Fibroblast of peridontal ligament (primary cell): ENCODE measurements at regions not wholly inside any gene's neighbourhood (a gene's known extent, or its start where the extent isn't known, plus 50 kb on each side); places are given as distances from the start of the nearest gene placed in this dataset.

Source experiments
- DNase-seq: peaks from one replicate; pipeline ENCODE4 v3.0.0-alpha.2; 2010; ENCODE audit errors: extremely low read depth

- peak; percentile 57 for DNase-seq
These were observed 235.0 kb upstream of the PRDM1 start for GRCh38 chr6:105851113-105851580.

GRCh38 chr6:105850261-105851112 is 235.6 kb upstream of the PRDM1 start:
- DNase-seq: no peak

- DNase-seq: peak; percentile 29
These were observed 236.4 kb upstream of the PRDM1 start for GRCh38 chr6:105849746-105850145.

- DNase-seq: no peak
These were observed 238.7 kb upstream of the PRDM1 start for GRCh38 chr6:105847433-105847832.

GRCh38 chr6:105844275-105844883 is 241.8 kb upstream of the PRDM1 start:
- DNase-seq: no peak

GRCh38 chr6:105839266-105839665 is 246.9 kb upstream of the PRDM1 start:
- peak; percentile 70 for DNase-seq

GRCh38 chr6:105838171-105838570 is 248.0 kb upstream of the PRDM1 start:
- DNase-seq: peak; percentile 96

- no peak for DNase-seq
These were observed 249.2 kb upstream of the PRDM1 start for GRCh38 chr6:105836889-105837288.

GRCh38 chr6:105836379-105836778 is 249.8 kb upstream of the PRDM1 start:
- DNase-seq: no peak

- DNase-seq: peak; percentile 26
These were observed 250.8 kb upstream of the PRDM1 start for GRCh38 chr6:105835373-105835772.

GRCh38 chr6:105833959-105834947 is 251.9 kb upstream of the PRDM1 start:
- DNase-seq: no peak

- no peak for DNase-seq
These were observed 253.8 kb upstream of the PRDM1 start for GRCh38 chr6:105832313-105832761.

- DNase-seq: no peak
These were observed 254.6 kb upstream of the PRDM1 start for GRCh38 chr6:105831311-105832097.

- DNase-seq: no peak
These were observed 260.9 kb upstream of the PRDM1 start for GRCh38 chr6:105825210-105825609.

GRCh38 chr6:105824732-105825131 is 261.4 kb upstream of the PRDM1 start:
- DNase-seq: peak; percentile 28

- DNase-seq: no peak
These were observed 264.4 kb upstream of the PRDM1 start for GRCh38 chr6:105821777-105822176.

- DNase-seq: no peak
These were observed 265.1 kb upstream of the PRDM1 start for GRCh38 chr6:105821027-105821426.

- DNase-seq: no peak
These were observed 266.4 kb upstream of the PRDM1 start for GRCh38 chr6:105819745-105820144.

GRCh38 chr6:105818505-105818904 is 267.6 kb upstream of the PRDM1 start:
- no peak for DNase-seq

- no peak for DNase-seq
These were observed 268.2 kb upstream of the PRDM1 start for GRCh38 chr6:105817961-105818360.

GRCh38 chr6:105817370-105817769 is 268.8 kb upstream of the PRDM1 start:
- no peak for DNase-seq
